Naive thymus-derived CD8-positive, alpha-beta T cell (primary cell): ENCODE measurements at regions not wholly inside any gene's neighbourhood (a gene's known extent, or its start where the extent isn't known, plus 50 kb on each side); places are given as distances from the start of the nearest gene placed in this dataset.

Experiments
- ATAC-seq, 2 donors: fragments of 150-1000 bp; cut with Tn5 transposase in 1 of 2; sonication (Bioruptor Pico), chemical (Tn5 transposase) in 1 of 2; 1 replicate in 1 of 2; 2 replicates in 1 of 2; pipeline ENCODE4 v1.10.0; 2021; ENCODE audit warnings: mild to moderate bottlenecking in 2 of 2, moderate library complexity in 2 of 2
- POLR2A ChIA-PET: fragments of 350-600 bp; sonication (Branson Sonifier 250); formaldehyde crosslinking; loops from one replicate; lab custom pipeline; 2021; ENCODE audit warnings: antibody characterized with exemption; lab: Charles Lee
- DNase-seq, 10 donors: peaks; one replicate each; pipeline versions ENCODE4 v3.0.0 to v3.0.0-alpha.2; 2020 to 2022
- H3K27ac Mint-ChIP-seq, 10 donors: one replicate each; pipeline ENCODE4 v1.8.0; 2020 to 2022; ENCODE audit warnings: mild to moderate bottlenecking in 10 of 10, mixed read lengths in 10 of 10, moderate library complexity in 4 of 10, inconsistent platforms in 1 of 10
- H3K27me3 Mint-ChIP-seq, 5 donors: one replicate each; pipeline ENCODE4 v1.8.0; 2021 to 2022; ENCODE audit warnings: mixed read lengths in 5 of 5
- H3K36me3 Mint-ChIP-seq, 3 donors: one replicate each; pipeline ENCODE4 v1.8.0; 2020 to 2022; ENCODE audit warnings: mixed read lengths in 3 of 3, mild to moderate bottlenecking in 2 of 3, inconsistent platforms in 1 of 3
- H3K4me1 Mint-ChIP-seq, 4 donors: one replicate each; pipeline ENCODE4 v1.8.0; 2021 to 2022; ENCODE audit warnings: mixed read lengths in 4 of 4
- H3K4me3 Mint-ChIP-seq, 10 donors: one replicate each; pipeline ENCODE4 v1.8.0; 2020 to 2022; ENCODE audit warnings: mild to moderate bottlenecking in 10 of 10, mixed read lengths in 10 of 10, moderate library complexity in 6 of 10, inconsistent platforms in 1 of 10
- H3K9me3 Mint-ChIP-seq, 9 donors: one replicate each; pipeline ENCODE4 v1.8.0; 2020 to 2022; ENCODE audit warnings: mixed read lengths in 9 of 9, mild to moderate bottlenecking in 3 of 9, inconsistent platforms in 1 of 9, moderate library complexity in 1 of 9

- POLR2A ChIA-PET = interaction anchor here (0.6 kb wide), 1 partner anchor 57 kb away, joined by 4 read pairs; no protein-coding TSS in a partner anchor
- no peak overlapping the region for H3K4me3 Mint-ChIP-seq
- H3K4me1 Mint-ChIP-seq = peaks cover 4 to 20% (median 12%) of the 10 kb centered on the region in 4 donors
- H3K27ac Mint-ChIP-seq = peak overlapping the region in 1 of 10 donors; percentile 66
- peaks cover 0 to 2% (median 0%) of the 10 kb centered on the region in 9 donors for H3K9me3 Mint-ChIP-seq
- ATAC-seq = no peak
- no peak for DNase-seq
- no peaks in the 10 kb centered on the region for H3K27me3 Mint-ChIP-seq
- no peaks in the 10 kb centered on the region for H3K36me3 Mint-ChIP-seq
Observed at GRCh38 chr12:68075416-68075815, 84.1 kb downstream of the IFNG start.

- POLR2A ChIA-PET = no interaction called here
- DNase-seq = no peak
- H3K4me1 Mint-ChIP-seq = peaks cover 0 to 13% (median 9%) of the 10 kb centered on the region in 4 donors
- no peak overlapping the region for H3K4me3 Mint-ChIP-seq
- no peaks in the 10 kb centered on the region for H3K27me3 Mint-ChIP-seq
- peaks cover 0 to 2% (median 0%) of the 10 kb centered on the region in 9 donors for H3K9me3 Mint-ChIP-seq
- H3K36me3 Mint-ChIP-seq = no peaks in the 10 kb centered on the region
- no peak for ATAC-seq
- H3K27ac Mint-ChIP-seq = no peak overlapping the region
Observed at GRCh38 chr12:68074306-68075027, 85.1 kb downstream of the IFNG start.

- no peak overlapping the region for H3K27ac Mint-ChIP-seq
- peaks cover 3 to 19% (median 13%) of the 10 kb centered on the region in 3 donors for H3K36me3 Mint-ChIP-seq
- no peak for ATAC-seq
- H3K4me3 Mint-ChIP-seq = no peak overlapping the region
- H3K27me3 Mint-ChIP-seq = no peaks in the 10 kb centered on the region
- POLR2A ChIA-PET = no interaction called here
- DNase-seq = no peak
- peaks cover 5 to 23% (median 14%) of the 10 kb centered on the region in 9 donors for H3K9me3 Mint-ChIP-seq
- peaks cover 0 to 20% (median 1%) of the 10 kb centered on the region in 4 donors for H3K4me1 Mint-ChIP-seq
Observed at GRCh38 chr12:68070957-68071356, 81.7 kb downstream of the IFNG-AS1 start.
